ENCODE measurements at regions not wholly inside any gene's neighbourhood (a gene's known extent, or its start where the extent isn't known, plus 50 kb on each side); places are given as distances from the start of the nearest gene placed in this dataset.

GRCh38 chr11:25961539-25961938, 370.4 kb upstream of the ANO3 start:
- TF ChIP-seq, protein P1, sequence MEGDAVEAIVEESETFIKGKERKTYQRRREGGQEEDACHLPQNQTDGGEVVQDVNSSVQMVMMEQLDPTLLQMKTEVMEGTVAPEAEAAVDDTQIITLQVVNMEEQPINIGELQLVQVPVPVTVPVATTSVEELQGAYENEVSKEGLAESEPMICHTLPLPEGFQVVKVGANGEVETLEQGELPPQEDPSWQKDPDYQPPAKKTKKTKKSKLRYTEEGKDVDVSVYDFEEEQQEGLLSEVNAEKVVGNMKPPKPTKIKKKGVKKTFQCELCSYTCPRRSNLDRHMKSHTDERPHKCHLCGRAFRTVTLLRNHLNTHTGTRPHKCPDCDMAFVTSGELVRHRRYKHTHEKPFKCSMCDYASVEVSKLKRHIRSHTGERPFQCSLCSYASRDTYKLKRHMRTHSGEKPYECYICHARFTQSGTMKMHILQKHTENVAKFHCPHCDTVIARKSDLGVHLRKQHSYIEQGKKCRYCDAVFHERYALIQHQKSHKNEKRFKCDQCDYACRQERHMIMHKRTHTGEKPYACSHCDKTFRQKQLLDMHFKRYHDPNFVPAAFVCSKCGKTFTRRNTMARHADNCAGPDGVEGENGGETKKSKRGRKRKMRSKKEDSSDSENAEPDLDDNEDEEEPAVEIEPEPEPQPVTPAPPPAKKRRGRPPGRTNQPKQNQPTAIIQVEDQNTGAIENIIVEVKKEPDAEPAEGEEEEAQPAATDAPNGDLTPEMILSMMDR (IDR thresholded peaks at IDR 0.05; ENCODE audit: low read depth, low read length) = no peak

GRCh38 chr11:25970726-25971508, 361.0 kb upstream of the ANO3 start:
- H3K4me3 ChIP-seq (ENCODE audit: low read depth, low read length) = no peak overlapping the region

More at GRCh38 chr11:25961539-25961938, 370.4 kb upstream of the ANO3 start:
- H3K4me3 ChIP-seq (ENCODE audit: low read depth, low read length) = no peak overlapping the region

DNA sequence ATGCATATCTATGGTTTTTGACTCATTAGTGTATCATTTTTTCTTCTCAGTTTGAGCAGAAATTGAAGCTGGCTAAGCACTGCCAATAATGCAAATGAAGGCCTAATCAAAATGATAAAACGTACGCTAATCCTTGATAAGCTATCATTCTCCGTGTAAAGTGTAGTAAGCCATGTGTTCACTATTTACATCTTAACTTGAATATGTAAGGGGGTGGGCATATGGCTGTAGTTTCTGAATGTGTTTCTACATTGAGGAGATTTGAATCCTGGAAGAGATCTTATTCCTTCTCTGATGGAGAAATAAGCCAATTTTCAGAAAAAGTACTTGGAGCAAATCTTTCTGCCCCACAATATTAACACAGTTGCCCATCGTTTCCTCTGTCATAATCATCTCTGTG, 351.8 kb upstream of the ANO3 start:
- TF ChIP-seq, protein P1 (IDR thresholded peaks at IDR 0.05; ENCODE audit: low read depth, low read length) = no peak

More at GRCh38 chr11:25970726-25971508, 361.0 kb upstream of the ANO3 start:
- TF ChIP-seq, protein P1 (IDR thresholded peaks at IDR 0.05; ENCODE audit: low read depth, low read length) = no peak

GRCh38 chr11:25981998-25982397, 349.9 kb upstream of the ANO3 start:
- TF ChIP-seq, protein P1 (IDR thresholded peaks at IDR 0.05; ENCODE audit: low read depth, low read length) = peak; percentile 17
- H3K4me3 ChIP-seq (ENCODE audit: low read depth, low read length) = no peak overlapping the region

More for the DNA sequence above, 351.8 kb upstream of the ANO3 start:
- H3K4me3 ChIP-seq (ENCODE audit: low read depth, low read length) = no peak overlapping the region

- TF ChIP-seq, protein P1 (IDR thresholded peaks at IDR 0.05; ENCODE audit: low read depth, low read length) = no peak
- H3K4me3 ChIP-seq (ENCODE audit: low read depth, low read length) = no peak overlapping the region
These were observed 348.6 kb upstream of the ANO3 start for GRCh38 chr11:25983280-25983679.

DNA sequence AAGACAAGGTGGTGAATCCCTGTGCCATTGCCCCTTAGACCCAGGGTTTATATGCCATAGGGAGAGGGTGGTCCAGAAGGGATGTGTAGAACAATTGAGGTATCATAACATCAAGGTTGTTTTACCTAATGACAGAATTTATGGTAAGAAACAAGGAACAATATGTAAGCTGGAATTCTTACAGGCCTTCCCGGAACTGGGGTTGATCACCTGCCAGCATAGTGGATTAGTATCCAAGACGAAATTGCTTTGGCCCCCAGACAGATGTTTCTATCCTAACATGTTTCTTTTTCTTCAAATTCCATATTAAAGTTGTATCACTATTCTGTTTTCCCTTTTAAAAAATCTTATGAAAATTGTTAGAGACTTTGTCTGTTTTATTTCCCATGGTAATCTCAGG, 343.8 kb upstream of the ANO3 start:
- TF ChIP-seq, protein P1 (IDR thresholded peaks at IDR 0.05; ENCODE audit: low read depth, low read length) = no peak
- H3K4me3 ChIP-seq (ENCODE audit: low read depth, low read length) = no peak overlapping the region

GRCh38 chr11:25990406-25990805, 341.5 kb upstream of the ANO3 start:
- no peak overlapping the region for H3K4me3 ChIP-seq (ENCODE audit: low read depth, low read length)
- TF ChIP-seq, protein P1 (IDR thresholded peaks at IDR 0.05; ENCODE audit: low read depth, low read length) = no peak
